T-cell (primary cell): ENCODE measurements at regions not wholly inside any gene's neighbourhood (a gene's known extent, or its start where the extent isn't known, plus 50 kb on each side); places are given as distances from the start of the nearest gene placed in this dataset.

ENCODE experiments used
- ATAC-seq, 4 experiments: fragments of 200-7000 bp in 3 of 4; fragments of 150-1000 bp in 1 of 4; cut with Tn5 transposase; replicated peaks in 1 of 4; 1 replicate in 3 of 4; 2 replicates in 1 of 4; pipeline ENCODE4 v1.10.0; 2021; ENCODE audit warnings: moderate library complexity in 3 of 4, mild to moderate bottlenecking in 2 of 4, moderate number of reproducible peaks in 1 of 4
- CTCF ChIA-PET, 2 donors: fragments of 300-600 bp; sonication (Branson Sonifier 250); formaldehyde crosslinking; loops; one replicate each; lab custom pipeline; 2022; ENCODE audit warnings: antibody characterized with exemption in 2 of 2; lab: Charles Lee
- POLR2A ChIA-PET, 2 donors: fragments of 300-600 bp; sonication (Branson Sonifier 250); formaldehyde crosslinking; loops; one replicate each; lab custom pipeline; 2022; ENCODE audit warnings: antibody characterized with exemption in 2 of 2; lab: Charles Lee
- DNase-seq, 35 experiments: peaks; one replicate each; pipeline versions ENCODE4 v3.0.0 to v3.0.0-alpha.2; 2013 to 2023
- H3K27ac ChIP-seq: one replicate; pipeline ENCODE4 v1.5.1; 2013; ENCODE audit warnings: low read length
- H3K27me3 ChIP-seq, 2 experiments: replicated peaks in 1 of 2; 1 replicate in 1 of 2; 2 replicates in 1 of 2; pipeline versions ENCODE4 v1.6.1 to v1.7.0; 2013; ENCODE audit warnings: low read length in 1 of 2, mixed read lengths in 1 of 2; ENCODE audit not compliant: control insufficient read depth in 2 of 2, insufficient read depth in 2 of 2; ENCODE audit errors: extremely low read depth in 1 of 2
- H3K36me3 ChIP-seq, 2 donors: 1 replicate in 1 of 2; 2 replicates in 1 of 2; pipeline versions ENCODE4 v1.6.1 to v1.7.0; 2013; ENCODE audit warnings: low read length in 1 of 2; ENCODE audit not compliant: control insufficient read depth in 2 of 2, insufficient read depth in 1 of 2; ENCODE audit errors: extremely low read depth in 1 of 2
- H3K4me1 ChIP-seq, 2 experiments: 1 replicate in 1 of 2; 2 replicates in 1 of 2; pipeline versions ENCODE4 v1.6.1 to v1.7.0; 2013; ENCODE audit warnings: low read length in 2 of 2, mixed read lengths in 1 of 2; ENCODE audit not compliant: insufficient read depth in 2 of 2, control insufficient read depth in 1 of 2; ENCODE audit errors: extremely low read depth in 1 of 2
- H3K4me3 ChIP-seq, 2 donors: 1 replicate in 1 of 2; 2 replicates in 1 of 2; pipeline versions ENCODE4 v1.5.1 to v1.7.0; 2013; ENCODE audit warnings: mild to moderate bottlenecking in 2 of 2, low read length in 1 of 2, moderate library complexity in 1 of 2; ENCODE audit not compliant: control insufficient read depth in 1 of 2; ENCODE audit errors: extremely low read depth in 1 of 2
- H3K9me3 ChIP-seq: 2 replicates; pipeline ENCODE4 v1.7.0; 2013
- H3K27ac Mint-ChIP-seq, 2 donors: one replicate each; pipeline ENCODE4 v1.8.0; 2020 to 2021; ENCODE audit warnings: mild to moderate bottlenecking in 2 of 2, mixed read lengths in 2 of 2
- H3K27me3 Mint-ChIP-seq, 2 donors: one replicate each; pipeline ENCODE4 v1.8.0; 2021 to 2022; ENCODE audit warnings: mixed read lengths in 2 of 2
- H3K36me3 Mint-ChIP-seq: one replicate; pipeline ENCODE4 v1.8.0; 2021; ENCODE audit warnings: mixed read lengths
- H3K4me1 Mint-ChIP-seq, 3 donors: one replicate each; pipeline ENCODE4 v1.8.0; 2020 to 2022; ENCODE audit warnings: mixed read lengths in 3 of 3, mild to moderate bottlenecking in 1 of 3
- H3K4me3 Mint-ChIP-seq, 3 donors: one replicate each; pipeline ENCODE4 v1.8.0; 2020 to 2022; ENCODE audit warnings: mild to moderate bottlenecking in 3 of 3, mixed read lengths in 3 of 3, moderate library complexity in 3 of 3
- H3K9me3 Mint-ChIP-seq, 3 donors: one replicate each; pipeline ENCODE4 v1.8.0; 2020 to 2022; ENCODE audit warnings: mixed read lengths in 3 of 3
- WGBS: methylation state at CpG from one replicate; pipeline ENCODE4 v1.1.5; 2013; ENCODE audit warnings: missing lambda C conversion rate; ENCODE audit not compliant: insufficient coverage; 5-methylcytosine and 5-hydroxymethylcytosine counted together

- Mint-ChIP-seq H3K4me3 (no peak overlapping the region), H3K27ac (no peak overlapping the region), H3K9me3 (no peaks in the 10 kb centered on the region), H3K36me3 (no peaks in the 10 kb centered on the region), H3K4me1 (no peaks in the 10 kb centered on the region), H3K27me3 (peaks cover 7 to 12% of the 10 kb centered on the region in 2 donors)
- no peaks in the 10 kb centered on the region for H3K4me1 ChIP-seq
- no peak for DNase-seq
- H3K9me3 ChIP-seq = no peaks in the 10 kb centered on the region
- 72% methylated on average over 7 of the region's 11 CpGs for WGBS
- ChIA-PET POLR2A (no interaction called here), CTCF (no interaction called here)
- H3K36me3 ChIP-seq = no peaks in the 10 kb centered on the region
- no peak overlapping the region for H3K27ac ChIP-seq
- H3K27me3 ChIP-seq = peaks cover 0 to 27% of the 10 kb centered on the region in 2 experiments
- ATAC-seq = no peak
- H3K4me3 ChIP-seq = no peak overlapping the region
These were observed 164.5 kb downstream of the URI1 start for GRCh38 chr19:30106417-30107095.

- Mint-ChIP-seq H3K27ac (no peak overlapping the region), H3K27me3 (peaks cover 7 to 12% of the 10 kb centered on the region in 2 donors), H3K9me3 (no peaks in the 10 kb centered on the region), H3K4me3 (no peak overlapping the region), H3K36me3 (no peaks in the 10 kb centered on the region), H3K4me1 (no peaks in the 10 kb centered on the region)
- 51% methylated on average over 7 of the region's 12 CpGs for WGBS
- Histone ChIP-seq H3K4me1 (no peaks in the 10 kb centered on the region), H3K9me3 (no peaks in the 10 kb centered on the region), H3K27ac (no peak overlapping the region), H3K4me3 (no peak overlapping the region), H3K27me3 (peaks cover 0 to 32% of the 10 kb centered on the region in 2 experiments), H3K36me3 (no peaks in the 10 kb centered on the region)
- ATAC-seq (no peak), DNase-seq (no peak)
- CTCF ChIA-PET = no interaction called here
- POLR2A ChIA-PET = no interaction called here
These were observed 165.2 kb downstream of the URI1 start for GRCh38 chr19:30107251-30107650.

GRCh38 chr19:30109565-30109964, 167.5 kb downstream of the URI1 start:
- CTCF ChIA-PET = no interaction called here
- Histone ChIP-seq H3K27me3 (peaks cover 0 to 29% of the 10 kb centered on the region in 2 experiments), H3K36me3 (no peaks in the 10 kb centered on the region), H3K9me3 (no peaks in the 10 kb centered on the region), H3K4me1 (no peaks in the 10 kb centered on the region), H3K4me3 (no peak overlapping the region), H3K27ac (no peak overlapping the region)
- no peak overlapping the region for H3K27ac Mint-ChIP-seq
- no peaks in the 10 kb centered on the region for H3K4me1 Mint-ChIP-seq
- no peak for DNase-seq
- 51% methylated on average over 2 of the region's 5 CpGs for WGBS
- no peak for ATAC-seq
- no peaks in the 10 kb centered on the region for H3K9me3 Mint-ChIP-seq
- no peaks in the 10 kb centered on the region for H3K36me3 Mint-ChIP-seq
- H3K27me3 Mint-ChIP-seq = peaks cover 6 to 9% of the 10 kb centered on the region in 2 donors
- H3K4me3 Mint-ChIP-seq = no peak overlapping the region
- POLR2A ChIA-PET = no interaction called here

- no peak overlapping the region for H3K4me3 Mint-ChIP-seq
- DNase-seq = no peak
These were observed 169.2 kb downstream of the URI1 start for GRCh38 chr19:30111021-30111855.

GRCh38 chr19:30112171-30112570, 170.1 kb downstream of the URI1 start:
- no peak for ATAC-seq
- H3K4me3 ChIP-seq = no peak overlapping the region
- H3K4me1 ChIP-seq = no peaks in the 10 kb centered on the region
- H3K9me3 ChIP-seq = no peaks in the 10 kb centered on the region
- no peak overlapping the region for H3K27ac ChIP-seq
- H3K4me3 Mint-ChIP-seq = no peak overlapping the region
- 87% methylated on average over 9 of the region's 9 CpGs for WGBS
- no peaks in the 10 kb centered on the region for H3K36me3 Mint-ChIP-seq
- H3K36me3 ChIP-seq = no peaks in the 10 kb centered on the region
- DNase-seq = no peak
- H3K27me3 ChIP-seq = peaks cover 0 to 12% of the 10 kb centered on the region in 2 experiments
- H3K4me1 Mint-ChIP-seq = no peaks in the 10 kb centered on the region
- no peak overlapping the region for H3K27ac Mint-ChIP-seq
- peaks cover 0 to 4% of the 10 kb centered on the region in 2 donors for H3K27me3 Mint-ChIP-seq
- ChIA-PET POLR2A (no interaction called here), CTCF (no interaction called here)
- H3K9me3 Mint-ChIP-seq = no peaks in the 10 kb centered on the region

More at GRCh38 chr19:30111021-30111855, 169.2 kb downstream of the URI1 start:
- no peaks in the 10 kb centered on the region for H3K4me1 ChIP-seq
- no peaks in the 10 kb centered on the region for H3K36me3 ChIP-seq
- no peaks in the 10 kb centered on the region for H3K36me3 Mint-ChIP-seq
- 91% methylated on average over 11 of the region's 22 CpGs for WGBS
- ATAC-seq = no peak
- H3K4me3 ChIP-seq = no peak overlapping the region
- H3K27ac Mint-ChIP-seq = no peak overlapping the region
- peaks cover 0 to 20% of the 10 kb centered on the region in 2 experiments for H3K27me3 ChIP-seq
- no peaks in the 10 kb centered on the region for H3K9me3 ChIP-seq
- H3K27me3 Mint-ChIP-seq = peaks cover 4 to 5% of the 10 kb centered on the region in 2 donors
- CTCF ChIA-PET = no interaction called here
- no peaks in the 10 kb centered on the region for H3K4me1 Mint-ChIP-seq
- no peaks in the 10 kb centered on the region for H3K9me3 Mint-ChIP-seq
- H3K27ac ChIP-seq = no peak overlapping the region
- POLR2A ChIA-PET = no interaction called here

- POLR2A ChIA-PET = no interaction called here
- no peaks in the 10 kb centered on the region for H3K9me3 ChIP-seq
- H3K4me1 ChIP-seq = no peaks in the 10 kb centered on the region
- H3K4me3 ChIP-seq = no peak overlapping the region
- peaks cover 0 to 8% of the 10 kb centered on the region in 2 experiments for H3K27me3 ChIP-seq
- no peaks in the 10 kb centered on the region for H3K36me3 ChIP-seq
- no peak overlapping the region for H3K4me3 Mint-ChIP-seq
- no peak overlapping the region for H3K27ac ChIP-seq
- no peak for DNase-seq
- no peak for ATAC-seq
- peaks cover 0 to 2% of the 10 kb centered on the region in 2 donors for H3K27me3 Mint-ChIP-seq
- CTCF ChIA-PET = no interaction called here
- H3K9me3 Mint-ChIP-seq = no peaks in the 10 kb centered on the region
- 80% methylated on average over 6 of the region's 8 CpGs for WGBS
- H3K4me1 Mint-ChIP-seq = no peaks in the 10 kb centered on the region
- no peak overlapping the region for H3K27ac Mint-ChIP-seq
- no peaks in the 10 kb centered on the region for H3K36me3 Mint-ChIP-seq
These were observed 170.6 kb downstream of the URI1 start for GRCh38 chr19:30112666-30113065.
